ENCODE measurements at regions not wholly inside any gene's neighbourhood (a gene's known extent, or its start where the extent isn't known, plus 50 kb on each side); places are given as distances from the start of the nearest gene placed in this dataset.

DNA sequence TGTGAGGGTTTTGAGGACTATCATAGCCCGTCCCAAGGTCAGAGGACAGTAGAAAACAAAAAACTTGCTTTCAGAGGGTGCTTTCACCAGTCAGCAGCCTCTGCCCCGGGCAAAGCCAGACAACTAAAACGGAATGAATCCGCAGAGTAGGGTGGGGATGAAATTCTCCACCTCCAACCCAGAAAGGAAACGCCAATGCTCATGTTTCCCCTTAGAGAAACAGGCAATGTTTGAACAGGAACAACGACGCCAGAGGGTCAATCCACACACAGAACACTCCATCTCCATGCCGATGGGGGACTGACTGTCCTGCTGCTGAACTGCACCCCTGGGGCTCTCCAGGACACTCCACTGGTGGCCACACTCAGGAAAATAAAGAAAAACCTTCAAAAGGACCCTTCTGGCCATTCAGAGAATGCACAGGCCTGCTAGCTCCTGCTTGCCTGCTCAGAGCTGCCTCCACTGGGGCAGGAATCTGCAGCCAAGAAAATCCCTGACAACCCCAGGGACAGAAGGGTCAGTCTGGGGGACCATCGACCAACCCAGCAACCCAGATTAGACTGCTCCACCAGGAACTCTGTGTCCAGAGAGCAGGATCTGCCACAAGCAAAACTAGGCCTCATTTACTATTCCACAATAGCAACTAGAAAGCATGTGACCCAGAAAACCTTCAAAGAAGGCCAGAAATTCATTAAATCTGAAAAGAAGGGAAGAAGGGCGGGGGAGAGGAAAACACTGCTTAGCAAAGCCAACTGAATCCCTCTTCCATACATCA is 116.0 kb downstream of the TOMM20 start:
- H3K36me3 Mint-ChIP-seq = no peaks in the 10 kb centered on the region
- peaks cover 14 to 18% (median 15%) of the 10 kb centered on the region in 3 donors for H3K27me3 Mint-ChIP-seq (ENCODE audit: low read depth in 3 of 3)
- peaks cover 42 to 43% of the 10 kb centered on the region in 2 donors for H3K4me1 Mint-ChIP-seq
- peaks cover 0 to 1% (median 0%) of the 10 kb centered on the region in 6 donors for H3K9me3 Mint-ChIP-seq
- no peak for DNase-seq
- H3K4me3 Mint-ChIP-seq = peak overlapping the region; percentile 56 to 78 (median 70)
- peak overlapping the region; percentile 88 to 95 (median 93) for H3K27ac Mint-ChIP-seq

DNA sequence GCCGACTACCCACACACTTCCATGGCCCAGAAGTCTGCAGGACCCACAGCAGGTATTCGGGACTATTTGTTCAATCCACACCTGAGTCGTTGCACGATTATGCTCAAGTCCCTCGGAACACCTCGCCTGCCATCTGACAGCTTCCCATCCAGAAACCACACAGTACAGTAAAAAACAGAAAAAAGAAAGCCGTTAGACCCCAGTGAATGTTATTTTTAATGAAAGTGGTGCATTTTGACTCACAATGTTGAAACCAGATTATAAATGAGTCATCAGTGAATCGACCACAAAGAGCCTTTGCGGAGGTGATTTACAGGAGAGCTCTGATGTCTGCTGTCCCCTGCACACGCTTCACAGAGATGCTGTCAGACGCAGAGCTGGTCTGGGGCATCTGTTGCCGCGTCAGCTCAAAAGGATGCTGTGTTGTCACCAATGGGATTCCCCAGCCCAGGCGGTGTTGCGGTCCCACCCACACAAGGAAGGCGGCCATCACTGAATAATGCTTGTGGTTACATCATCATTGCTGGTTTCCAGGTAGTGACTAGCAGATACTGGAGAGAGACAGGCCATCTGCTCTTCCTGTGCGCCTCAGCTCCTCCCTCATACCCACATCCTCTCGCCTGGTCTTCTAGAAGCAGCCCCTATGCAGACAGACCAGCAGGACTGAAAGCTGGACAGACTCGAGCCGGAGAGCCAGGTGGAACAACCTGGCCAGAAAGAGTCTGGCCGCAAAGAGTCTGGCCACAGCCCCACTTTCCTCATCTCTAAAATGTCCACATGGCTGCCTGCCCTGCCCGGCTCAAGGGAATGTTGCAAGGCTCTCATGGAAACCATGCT is 116.8 kb downstream of the TOMM20 start:
- peak overlapping the region; percentile 88 to 95 (median 93) for H3K27ac Mint-ChIP-seq
- H3K4me3 Mint-ChIP-seq = peak overlapping the region; percentile 56 to 78 (median 70)
- peaks cover 0 to 1% (median 0%) of the 10 kb centered on the region in 6 donors for H3K9me3 Mint-ChIP-seq
- no peaks in the 10 kb centered on the region for H3K36me3 Mint-ChIP-seq
- DNase-seq = peak; percentile 97 to 98 (median 97)
- peaks cover 15 to 21% (median 16%) of the 10 kb centered on the region in 3 donors for H3K27me3 Mint-ChIP-seq (ENCODE audit: low read depth in 3 of 3)
- peaks cover 42 to 45% of the 10 kb centered on the region in 2 donors for H3K4me1 Mint-ChIP-seq

GRCh38 chr1:235011064-235011598 is 117.5 kb downstream of the TOMM20 start:
- H3K27me3 Mint-ChIP-seq (ENCODE audit: low read depth in 3 of 3) = peaks cover 15 to 23% (median 16%) of the 10 kb centered on the region in 3 donors
- no peak for DNase-seq
- peak overlapping the region; percentile 88 to 95 (median 93) for H3K27ac Mint-ChIP-seq
- H3K9me3 Mint-ChIP-seq = peaks cover 0 to 1% (median 0%) of the 10 kb centered on the region in 6 donors
- peaks cover 47 to 52% of the 10 kb centered on the region in 2 donors for H3K4me1 Mint-ChIP-seq
- peak overlapping the region; percentile 56 to 78 (median 70) for H3K4me3 Mint-ChIP-seq
- no peaks in the 10 kb centered on the region for H3K36me3 Mint-ChIP-seq

DNA sequence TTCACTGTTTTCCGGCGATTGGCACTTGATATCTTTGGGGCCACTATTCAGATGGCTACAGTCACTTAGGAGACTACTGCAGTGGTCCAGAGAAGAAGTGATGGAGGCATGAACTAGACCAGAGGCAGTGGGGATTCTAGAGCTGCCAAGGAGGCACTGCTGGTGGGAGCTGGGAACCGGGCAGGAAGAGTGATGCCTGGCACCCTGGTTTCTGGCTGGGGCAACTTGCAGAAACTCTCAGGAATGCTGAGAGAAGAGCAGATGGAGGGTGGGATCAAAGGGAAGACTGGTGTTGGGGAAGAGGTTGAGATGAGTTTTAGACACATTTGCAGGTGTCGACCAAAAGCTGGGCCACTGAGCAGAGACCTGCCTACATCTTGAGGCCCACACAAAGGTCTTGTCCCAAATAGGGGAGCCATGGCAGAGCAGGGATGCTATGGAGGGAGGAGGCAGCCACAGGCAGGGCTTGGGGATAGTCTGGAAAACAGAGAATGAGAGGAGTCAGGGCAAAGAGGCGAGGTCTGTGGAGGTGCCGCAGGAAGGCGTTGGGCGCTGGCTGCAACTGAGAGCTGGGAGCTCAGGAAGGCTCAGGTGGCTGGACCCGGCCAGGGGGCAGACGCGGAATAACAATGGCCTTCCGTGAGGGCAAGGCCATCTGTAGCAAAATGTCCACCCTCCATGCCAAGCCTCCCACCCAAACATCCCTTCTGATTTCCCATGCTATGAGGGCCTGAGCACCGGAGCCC is 118.9 kb downstream of the TOMM20 start:
- Mint-ChIP-seq H3K4me3 (peak overlapping the region in 2 of 5 donors; percentile 41 to 61), H3K27ac (peak overlapping the region in 5 of 6 donors; percentile 61 to 87 (median 79)), H3K9me3 (peaks cover 0 to 1% (median 0%) of the 10 kb centered on the region in 6 donors), H3K27me3 (ENCODE audit: low read depth in 3 of 3) (peaks cover 15 to 25% (median 16%) of the 10 kb centered on the region in 3 donors), H3K4me1 (peaks cover 49 to 53% of the 10 kb centered on the region in 2 donors), H3K36me3 (no peaks in the 10 kb centered on the region)
- no peak for DNase-seq

DNA sequence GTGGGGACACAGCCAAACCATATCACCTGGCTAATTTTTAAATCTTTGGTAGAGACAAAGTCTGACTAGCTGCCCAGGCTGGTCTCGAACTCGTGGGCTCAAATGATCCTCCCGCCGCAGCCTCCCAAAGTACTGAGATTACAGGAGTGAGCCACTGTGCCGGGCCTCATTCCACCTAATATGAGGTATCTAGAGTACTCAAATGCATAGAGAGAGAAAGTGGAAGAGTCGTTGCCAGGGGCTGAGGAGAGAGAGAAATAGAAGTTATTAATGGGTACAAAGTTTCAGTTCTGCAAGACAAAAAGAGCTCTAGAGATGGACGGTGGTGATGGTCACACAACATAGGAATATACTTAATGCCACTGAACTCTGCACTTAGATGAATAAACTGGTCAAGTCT is 119.6 kb downstream of the TOMM20 start:
- Mint-ChIP-seq H3K27me3 (ENCODE audit: low read depth in 3 of 3) (peaks cover 15 to 25% (median 16%) of the 10 kb centered on the region in 3 donors), H3K4me3 (peak overlapping the region in 2 of 5 donors; percentile 1 to 13), H3K36me3 (no peaks in the 10 kb centered on the region), H3K4me1 (peaks cover 49 to 53% of the 10 kb centered on the region in 2 donors), H3K27ac (peak overlapping the region in 4 of 6 donors; percentile 20 to 79 (median 52)), H3K9me3 (peaks cover 0 to 1% (median 0%) of the 10 kb centered on the region in 6 donors)
- no peak for DNase-seq

- Mint-ChIP-seq H3K27ac (peak overlapping the region in 3 of 6 donors; percentile 35 to 79 (median 56)), H3K27me3 (ENCODE audit: low read depth in 3 of 3) (peaks cover 15 to 25% (median 16%) of the 10 kb centered on the region in 3 donors), H3K36me3 (no peaks in the 10 kb centered on the region), H3K9me3 (peaks cover 0 to 1% (median 0%) of the 10 kb centered on the region in 6 donors), H3K4me3 (no peak overlapping the region), H3K4me1 (peaks cover 47 to 49% of the 10 kb centered on the region in 2 donors)
- no peak for DNase-seq
These were observed 120.4 kb downstream of the TOMM20 start for GRCh38 chr1:235008239-235008638.

DNA sequence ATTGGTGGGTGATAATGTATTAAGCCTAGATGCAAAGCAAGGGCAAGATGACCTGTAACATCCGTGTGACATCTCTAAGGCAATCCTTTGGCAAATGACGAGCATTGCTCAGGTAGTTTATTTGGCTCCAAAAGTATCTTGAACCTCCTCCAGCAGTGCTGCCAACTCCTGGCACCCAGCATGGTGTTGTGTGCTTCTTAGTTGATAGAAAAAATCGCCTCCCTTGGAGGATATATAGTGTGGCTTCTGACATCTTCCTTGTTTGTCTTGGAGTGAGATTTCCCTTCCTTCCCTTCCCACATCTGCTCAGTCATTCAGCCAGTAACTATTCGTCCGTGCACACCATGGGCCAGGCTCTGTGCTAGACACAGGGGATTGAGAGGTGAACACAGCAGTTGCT is 121.8 kb downstream of the TOMM20 start:
- peaks cover 32 to 35% of the 10 kb centered on the region in 2 donors for H3K4me1 Mint-ChIP-seq
- DNase-seq = no peak
- H3K4me3 Mint-ChIP-seq = no peak overlapping the region
- H3K27me3 Mint-ChIP-seq (ENCODE audit: low read depth in 3 of 3) = peaks cover 11 to 23% (median 11%) of the 10 kb centered on the region in 3 donors
- H3K36me3 Mint-ChIP-seq = no peaks in the 10 kb centered on the region
- H3K27ac Mint-ChIP-seq = no peak overlapping the region
- H3K9me3 Mint-ChIP-seq = peaks cover 0 to 1% (median 0%) of the 10 kb centered on the region in 6 donors

- H3K4me3 Mint-ChIP-seq = peak overlapping the region in 1 of 5 donors; percentile 0
- H3K9me3 Mint-ChIP-seq = peaks cover 0 to 1% (median 0%) of the 10 kb centered on the region in 6 donors
- H3K36me3 Mint-ChIP-seq = no peaks in the 10 kb centered on the region
- H3K27ac Mint-ChIP-seq = peak overlapping the region in 3 of 6 donors; percentile 5 to 41 (median 37)
- H3K27me3 Mint-ChIP-seq (ENCODE audit: low read depth in 3 of 3) = peaks cover 5 to 17% (median 5%) of the 10 kb centered on the region in 3 donors
- peaks cover 26 to 29% of the 10 kb centered on the region in 2 donors for H3K4me1 Mint-ChIP-seq
- DNase-seq = peak in 2 of 3 donors; percentile 22 to 38
These were observed 122.4 kb downstream of the TOMM20 start for GRCh38 chr1:235006132-235006721.

- no peak for DNase-seq
- H3K27me3 Mint-ChIP-seq (ENCODE audit: low read depth in 3 of 3) = peaks cover 5 to 14% (median 5%) of the 10 kb centered on the region in 3 donors
- no peak overlapping the region for H3K4me3 Mint-ChIP-seq
- H3K27ac Mint-ChIP-seq = no peak overlapping the region
- H3K36me3 Mint-ChIP-seq = no peaks in the 10 kb centered on the region
- no peaks in the 10 kb centered on the region for H3K9me3 Mint-ChIP-seq
- peaks cover 20% of the 10 kb centered on the region in 2 donors for H3K4me1 Mint-ChIP-seq
These were observed 123.7 kb downstream of the TOMM20 start for GRCh38 chr1:235004840-235005391.

- Mint-ChIP-seq H3K4me3 (no peak overlapping the region), H3K9me3 (no peaks in the 10 kb centered on the region), H3K36me3 (no peaks in the 10 kb centered on the region), H3K27me3 (ENCODE audit: low read depth in 3 of 3) (peaks cover 3 to 11% (median 7%) of the 10 kb centered on the region in 3 donors), H3K4me1 (peaks cover 14% of the 10 kb centered on the region in 2 donors), H3K27ac (no peak overlapping the region)
- no peak for DNase-seq
These were observed 124.4 kb downstream of the TOMM20 start for GRCh38 chr1:235004276-235004675.

- H3K9me3 Mint-ChIP-seq = no peaks in the 10 kb centered on the region
- no peak overlapping the region for H3K4me3 Mint-ChIP-seq
- no peak overlapping the region for H3K27ac Mint-ChIP-seq
- peaks cover 8 to 14% of the 10 kb centered on the region in 2 donors for H3K4me1 Mint-ChIP-seq
- H3K36me3 Mint-ChIP-seq = no peaks in the 10 kb centered on the region
- DNase-seq = no peak
- peaks cover 0 to 7% (median 7%) of the 10 kb centered on the region in 3 donors for H3K27me3 Mint-ChIP-seq (ENCODE audit: low read depth in 3 of 3)
These were observed 125.8 kb downstream of the TOMM20 start for GRCh38 chr1:235002706-235003300.

DNA sequence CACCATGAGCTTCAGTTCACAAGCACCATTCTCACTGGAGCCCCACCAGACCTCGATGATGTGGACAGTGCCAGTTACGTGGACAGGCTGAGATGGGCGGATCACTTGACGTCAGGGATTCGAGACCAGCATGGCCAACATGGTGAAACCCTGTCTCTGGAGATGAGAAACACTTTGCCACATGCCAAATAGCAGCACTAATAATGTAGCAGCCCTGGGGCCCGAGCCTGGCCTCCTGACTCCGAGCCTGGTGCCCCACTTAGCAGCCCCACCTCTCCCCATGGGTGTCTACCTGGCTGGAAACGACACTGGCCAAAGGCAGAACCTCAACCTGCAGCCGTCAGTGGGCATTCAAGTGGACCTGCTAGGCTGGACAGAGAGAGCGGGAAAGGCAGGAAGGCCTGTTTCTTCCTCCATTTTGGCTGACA is 129.1 kb downstream of the TOMM20 start:
- Mint-ChIP-seq H3K27me3 (ENCODE audit: low read depth in 3 of 3) (peaks cover 0 to 5% (median under 1%) of the 10 kb centered on the region in 3 donors), H3K9me3 (no peaks in the 10 kb centered on the region), H3K27ac (no peak overlapping the region), H3K4me3 (no peak overlapping the region), H3K36me3 (no peaks in the 10 kb centered on the region), H3K4me1 (no peaks in the 10 kb centered on the region)
- no peak for DNase-seq
